HCT116 (cell line): ENCODE measurements at regions not wholly inside any gene's neighbourhood (a gene's known extent, or its start where the extent isn't known, plus 50 kb on each side); places are given as distances from the start of the nearest gene placed in this dataset.

Experiments
- ATAC-seq: fragments of 200-7000 bp; cut with Tn5 transposase; 2 replicates; pipeline ENCODE4 v1.9.1; 2020; ENCODE audit warnings: mild to moderate bottlenecking, moderate library complexity
- BruUV-seq: library from RNA; stranded (reverse); fragments of 400-500 nt; replicated peaks from 2 replicates; lab custom pipeline; 2021; lab: Mats Ljungman, UMichigan
- CTCF ChIA-PET: fragments of 300-600 bp; sonication (Branson Sonifier 250); formaldehyde crosslinking; loops from one replicate; lab custom pipeline; 2021; ENCODE audit warnings: antibody characterized with exemption; lab: Charles Lee
- POLR2A ChIA-PET: fragments of 300-600, 350-600 bp; sonication (Branson Sonifier 250); formaldehyde crosslinking; loops from one replicate; lab custom pipeline; 2021; ENCODE audit warnings: antibody characterized with exemption; lab: Charles Lee
- RAD21 ChIA-PET, 2 experiments: fragments of 300-600 bp; sonication (Branson Sonifier 250); formaldehyde crosslinking; loops; one replicate each; lab custom pipeline; 2023; ENCODE audit warnings: low total read pairs in 2 of 2; ENCODE audit not compliant: uncharacterized antibody in 2 of 2, unreplicated experiment in 2 of 2, low non-redundant PET in 1 of 2; lab: Charles Lee
- DNase-seq: peaks from one replicate; pipeline ENCODE4 v3.0.0-alpha.2; 2010; ENCODE audit warnings: low read depth, low spot score
- H2AFZ ChIP-seq: fragments of 200-600 bp; shearing (Covaris generic), sonication (generic); 2 replicates; pipeline ENCODE4 v1.6.1; 2017; ENCODE audit warnings: low read depth, mixed run types, mixed read lengths, antibody characterized with exemption, low read length; ENCODE audit not compliant: poor library complexity, severe bottlenecking
- H3K27ac ChIP-seq: 2 replicates; pipeline ENCODE4 v1.5.1; 2012; ENCODE audit warnings: low read depth, low read length
- H3K27me3 ChIP-seq: fragments of 200-600 bp; sonication (generic); 2 replicates; pipeline ENCODE4 v1.6.1; 2016; ENCODE audit warnings: mixed run types, low read length, mixed read lengths; ENCODE audit not compliant: insufficient read depth
- H3K36me3 ChIP-seq, 2 experiments: fragments of 200-500 bp in 1 of 2; fragments of 200-600 bp in 1 of 2; sonication (Bioruptor generic) in 1 of 2; sonication (generic) in 1 of 2; 2 replicates each; pipeline versions ENCODE4 v1.5.1 to v1.6.1; 2014 to 2016; ENCODE audit warnings: low read length in 2 of 2, inconsistent platforms in 1 of 2, mixed read lengths in 1 of 2, mixed run types in 1 of 2; ENCODE audit not compliant: insufficient read depth in 2 of 2, control insufficient read depth in 1 of 2
- H3K4me1 ChIP-seq, 2 experiments: fragments of 200-600 bp in 1 of 2; sonication (generic) in 1 of 2; 2 replicates each; pipeline versions ENCODE4 v1.5.1 to v1.6.1; 2012 to 2017; ENCODE audit warnings: low read length in 2 of 2, inconsistent platforms in 1 of 2, mild to moderate bottlenecking in 1 of 2, mixed read lengths in 1 of 2, mixed run types in 1 of 2, moderate library complexity in 1 of 2; ENCODE audit not compliant: insufficient read depth in 2 of 2, control insufficient read depth in 1 of 2
- H3K4me2 ChIP-seq: fragments of 200-600 bp; sonication (generic); 2 replicates; pipeline ENCODE4 v1.6.1; 2017; ENCODE audit warnings: mixed run types, low read length, mixed read lengths
- H3K4me3 ChIP-seq, 2 experiments: fragments of 200-600 bp in 1 of 2; sonication (generic) in 1 of 2; replicated peaks in 1 of 2; 2 replicates each; pipeline ENCODE4 v1.5.1; 2011 to 2016; ENCODE audit warnings: low read length in 2 of 2, control low read depth in 1 of 2, low read depth in 1 of 2, mild to moderate bottlenecking in 1 of 2, mixed read lengths in 1 of 2, mixed run types in 1 of 2
- H3K79me2 ChIP-seq: fragments of 200-600 bp; sonication (generic); 2 replicates; pipeline ENCODE4 v1.6.1; 2017; ENCODE audit warnings: mild to moderate bottlenecking, mixed run types, low read length, moderate library complexity, mixed read lengths; ENCODE audit not compliant: insufficient read depth
- H3K9ac ChIP-seq: fragments of 200-600 bp; sonication (generic); 2 replicates; pipeline ENCODE4 v1.6.1; 2016; ENCODE audit warnings: low read length, mixed read lengths
- H3K9me2 ChIP-seq: fragments of 200-600 bp; sonication (generic), shearing (Covaris generic); 2 replicates; pipeline ENCODE4 v1.6.1; 2017; ENCODE audit warnings: mixed run types, mild to moderate bottlenecking, moderate library complexity; ENCODE audit not compliant: insufficient read depth
- H3K9me3 ChIP-seq, 2 experiments: fragments of 200-500 bp in 1 of 2; fragments of 200-600 bp in 1 of 2; sonication (Bioruptor generic) in 1 of 2; sonication (generic) in 1 of 2; 2 replicates each; pipeline ENCODE4 v1.6.1; 2014 to 2017; ENCODE audit warnings: low read length in 2 of 2, mixed read lengths in 2 of 2, inconsistent platforms in 1 of 2, low read depth in 1 of 2, mild to moderate bottlenecking in 1 of 2, mixed run types in 1 of 2, moderate library complexity in 1 of 2; ENCODE audit not compliant: control insufficient read depth in 1 of 2, insufficient read depth in 1 of 2
- H4K20me1 ChIP-seq: fragments of 200-600 bp; sonication (generic), shearing (Covaris generic); 2 replicates; pipeline ENCODE4 v1.6.1; 2017; ENCODE audit warnings: mixed run types, mild to moderate bottlenecking, moderate library complexity; ENCODE audit not compliant: insufficient read depth
- CEBPB ChIP-seq: IDR thresholded peaks from 2 replicates; pipeline ENCODE4 v1.6.1; 2012; ENCODE audit warnings: low read depth
- CTCF ChIP-seq, 3 experiments: fragments of 200-600 bp in 1 of 3; sonication (generic) in 1 of 3; IDR thresholded peaks in 2 of 3; conservative IDR thresholded peaks in 1 of 3; 2 replicates each; pipeline ENCODE4 v1.5.1; 2012 to 2017; ENCODE audit warnings: low read depth in 2 of 3, low read length in 2 of 3, antibody characterized with exemption in 1 of 3, borderline replicate concordance in 1 of 3, control low read depth in 1 of 3, mild to moderate bottlenecking in 1 of 3, mixed read lengths in 1 of 3, mixed run types in 1 of 3, moderate library complexity in 1 of 3; ENCODE audit not compliant: insufficient read depth in 1 of 3
- REST ChIP-seq: IDR thresholded peaks from 2 replicates; pipeline ENCODE4 v1.6.1; 2012; ENCODE audit warnings: low read depth
- SIN3A ChIP-seq: IDR thresholded peaks from 2 replicates; pipeline ENCODE4 v1.6.1; 2012; ENCODE audit warnings: low read depth
- SP1 ChIP-seq: IDR thresholded peaks from 2 replicates; pipeline ENCODE4 v1.6.1; 2012; ENCODE audit warnings: low read depth
- TCF7L2 ChIP-seq: IDR thresholded peaks from 2 replicates; pipeline ENCODE4 v1.7.0; 2011; ENCODE audit warnings: borderline replicate concordance, inconsistent platforms; ENCODE audit not compliant: insufficient read depth, insufficient read length; ENCODE audit errors: extremely low read depth
- ZNF274 ChIP-seq: fragments of 200-500 bp; sonication (Bioruptor generic); IDR thresholded peaks from 2 replicates; pipeline ENCODE4 v1.6.1; 2014; ENCODE audit warnings: mild to moderate bottlenecking, low read depth, low read length, inconsistent platforms
- intact Hi-C: fragments of 100-400 bp; cut with micrococcal nuclease; formaldehyde crosslinking; loops from 2 replicates; pipeline ENCODE4 v1.10.0; 2022

GRCh38 chr19:20472854-20473253 is 92.7 kb downstream of the ZNF737 start:
- H2AFZ ChIP-seq, result no peak overlapping the region
- H3K4me2 ChIP-seq, result no peak overlapping the region

More at GRCh38 chr19:20472854-20473253, 92.7 kb downstream of the ZNF737 start:
- H3K4me3 ChIP-seq, result no peak overlapping the region
- peaks cover 0 to 9% of the 10 kb centered on the region in 2 experiments; a peak in 2 of 4 replicates for H3K9me3 ChIP-seq
- ATAC-seq, result no peak
- H3K27me3 ChIP-seq, result no peaks in the 10 kb centered on the region
- H3K4me1 ChIP-seq, result no peaks in the 10 kb centered on the region
- intact Hi-C loops, result no loop called here
- no peak for DNase-seq
- H4K20me1 ChIP-seq, result no peaks in the 10 kb centered on the region
- H3K79me2 ChIP-seq, result no peaks in the 10 kb centered on the region
- TF ChIP-seq TCF7L2 (no peak), REST (no peak), SP1 (no peak), CEBPB (no peak), ZNF274 (no peak), CTCF (IDR thresholded peaks at IDR 0.05 in 2 of 3, conservative IDR thresholded peaks at IDR 0.05 in 1 of 3; ENCODE audit: borderline replicate concordance in 1 of 3, insufficient read depth in 1 of 3, low read depth in 2 of 3, low read length in 2 of 3) (no peak), SIN3A (no peak)
- no peaks in the 10 kb centered on the region for H3K36me3 ChIP-seq
- ChIA-PET POLR2A (no interaction called here), CTCF (no interaction called here), RAD21 (no interaction called here)
- no peaks in the 10 kb centered on the region for H3K9me2 ChIP-seq
- no peak overlapping the region for H3K27ac ChIP-seq
- H3K9ac ChIP-seq, result no peak overlapping the region
- no TSS peak for BruUV-seq
